Adipocyte (in vitro differentiated cells): ENCODE measurements at regions not wholly inside any gene's neighbourhood (a gene's known extent, or its start where the extent isn't known, plus 50 kb on each side); places are given as distances from the start of the nearest gene placed in this dataset.

ENCODE experiments used
- DNase-seq: peaks from one replicate; pipeline ENCODE4 v3.0.0-alpha.2; 2015; ENCODE audit warnings: low read depth
- H3K27me3 ChIP-seq: replicated peaks from 2 replicates; pipeline ENCODE4 v1.7.0; 2013; ENCODE audit warnings: mild to moderate bottlenecking, low read length, moderate library complexity; ENCODE audit not compliant: control insufficient read depth, insufficient read depth
- H3K36me3 ChIP-seq: 2 replicates; pipeline ENCODE4 v1.7.0; 2013; ENCODE audit warnings: low read length, mild to moderate bottlenecking, moderate library complexity; ENCODE audit not compliant: control insufficient read depth, insufficient read depth, severe bottlenecking
- H3K4me1 ChIP-seq: 2 replicates; pipeline ENCODE4 v1.7.0; 2013; ENCODE audit warnings: mild to moderate bottlenecking, low read length, moderate library complexity; ENCODE audit not compliant: control insufficient read depth, insufficient read depth
- H3K4me3 ChIP-seq: 2 replicates; pipeline ENCODE4 v1.7.0; 2013; ENCODE audit warnings: mild to moderate bottlenecking, low read length, moderate library complexity
- H3K9ac ChIP-seq: 2 replicates; pipeline ENCODE4 v1.7.0; 2013; ENCODE audit warnings: mild to moderate bottlenecking, low read length, moderate library complexity
- H3K9me3 ChIP-seq: 2 replicates; pipeline ENCODE4 v1.7.0; 2013; ENCODE audit warnings: mild to moderate bottlenecking, low read length, moderate library complexity; ENCODE audit not compliant: control insufficient read depth

DNA sequence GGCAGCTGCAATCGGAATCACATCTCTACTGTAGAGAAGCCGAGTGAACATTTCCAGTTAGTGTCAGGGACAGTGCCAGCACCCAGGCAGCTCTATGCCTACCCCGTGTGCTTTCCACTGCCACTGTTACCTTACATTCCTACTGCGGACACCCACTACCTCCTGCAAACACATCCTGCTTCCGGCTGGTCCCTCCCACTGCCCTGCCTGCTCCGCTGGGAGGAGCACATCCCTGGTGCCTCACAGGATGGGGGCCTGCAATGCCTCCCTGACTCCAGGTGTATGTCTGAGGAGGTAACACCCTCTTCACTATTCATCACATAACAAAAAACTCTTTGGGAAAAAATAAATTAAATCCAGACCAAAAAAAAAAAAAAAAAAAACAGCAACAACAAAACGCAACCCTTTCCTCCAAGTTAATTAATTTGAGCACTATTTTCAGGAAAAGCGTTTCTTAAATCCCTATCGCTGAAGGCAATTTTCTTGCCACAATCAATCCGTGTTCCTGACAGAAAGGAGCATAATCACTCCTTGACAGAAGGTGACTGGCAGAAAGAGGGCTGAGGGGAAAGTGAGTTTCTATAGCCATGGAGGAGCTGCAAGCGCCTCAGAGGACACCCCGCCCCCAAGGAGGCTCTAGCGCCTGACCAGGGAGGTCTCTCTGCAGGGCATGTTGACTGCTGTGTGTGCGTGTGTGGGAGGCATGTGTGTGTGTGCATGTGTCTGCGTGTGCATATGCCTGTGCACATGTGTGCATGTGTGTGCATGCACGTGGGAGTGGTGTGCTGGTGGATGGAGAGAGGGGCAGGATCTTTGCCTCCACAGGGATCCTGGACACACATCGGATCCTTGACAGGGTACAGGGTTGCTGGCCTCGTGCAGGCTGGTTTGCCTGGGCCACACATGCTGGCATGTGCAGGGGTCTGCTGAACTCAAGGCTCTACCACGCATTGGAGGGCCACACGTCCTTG, 134.8 kb upstream of the NTM start:
- H3K36me3 ChIP-seq: no peaks in the 10 kb centered on the region
- H3K27me3 ChIP-seq: peaks cover 21% of the 10 kb centered on the region
- no peak overlapping the region for H3K4me3 ChIP-seq
- H3K9me3 ChIP-seq: no peaks in the 10 kb centered on the region
- no peaks in the 10 kb centered on the region for H3K4me1 ChIP-seq
- no peak for DNase-seq
- no peak overlapping the region for H3K9ac ChIP-seq

- no peak overlapping the region for H3K9ac ChIP-seq
- no peak overlapping the region for H3K4me3 ChIP-seq
- no peak for DNase-seq
- peaks cover 44% of the 10 kb centered on the region for H3K27me3 ChIP-seq
- H3K36me3 ChIP-seq: no peaks in the 10 kb centered on the region
- peaks cover 7% of the 10 kb centered on the region for H3K9me3 ChIP-seq
- H3K4me1 ChIP-seq: no peaks in the 10 kb centered on the region
These were observed 130.0 kb upstream of the NTM start for GRCh38 chr11:131240421-131240820.

DNA sequence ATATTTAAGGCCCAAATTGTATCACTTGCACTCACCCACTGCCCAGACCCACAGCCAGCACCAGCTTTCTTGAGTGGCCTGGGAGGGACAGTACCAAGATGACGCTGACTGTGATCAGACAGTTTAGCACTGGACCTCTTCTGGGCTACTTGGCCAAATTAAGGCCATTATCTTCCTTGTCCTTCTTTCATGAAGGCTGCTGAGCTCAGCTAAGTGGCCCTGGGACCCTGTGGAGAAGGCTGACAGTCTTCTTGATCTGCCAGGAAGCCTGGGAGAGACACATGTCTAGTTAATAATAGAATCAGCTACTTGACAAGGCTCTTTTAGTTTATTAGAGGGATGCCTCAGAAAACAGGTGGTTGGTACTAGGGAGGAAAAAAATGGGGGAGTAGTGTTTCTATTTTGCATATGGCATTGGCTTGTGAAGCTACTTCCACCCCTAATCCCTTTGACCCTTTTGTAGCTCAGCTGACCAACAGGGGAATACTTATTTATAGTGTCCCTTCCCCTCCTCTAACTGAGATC, 127.9 kb upstream of the NTM start:
- Histone ChIP-seq H3K9ac (no peak overlapping the region), H3K4me3 (no peak overlapping the region), H3K36me3 (no peaks in the 10 kb centered on the region), H3K4me1 (no peaks in the 10 kb centered on the region), H3K9me3 (peaks cover 7% of the 10 kb centered on the region), H3K27me3 (peaks cover 56% of the 10 kb centered on the region)
- DNase-seq: no peak

- no peak for DNase-seq
- H3K27me3 ChIP-seq: peaks cover 47% of the 10 kb centered on the region
These were observed 124.3 kb upstream of the NTM start for GRCh38 chr11:131246156-131246555.

GRCh38 chr11:131246663-131247062, 123.8 kb upstream of the NTM start:
- no peak for DNase-seq
- peaks cover 6% of the 10 kb centered on the region for H3K9me3 ChIP-seq
- H3K9ac ChIP-seq: no peak overlapping the region
- peaks cover 46% of the 10 kb centered on the region for H3K27me3 ChIP-seq
- no peaks in the 10 kb centered on the region for H3K4me1 ChIP-seq
- H3K4me3 ChIP-seq: no peak overlapping the region
- H3K36me3 ChIP-seq: no peaks in the 10 kb centered on the region

More at GRCh38 chr11:131246156-131246555, 124.3 kb upstream of the NTM start:
- no peaks in the 10 kb centered on the region for H3K36me3 ChIP-seq
- no peaks in the 10 kb centered on the region for H3K4me1 ChIP-seq
- peaks cover 7% of the 10 kb centered on the region for H3K9me3 ChIP-seq
- H3K9ac ChIP-seq: no peak overlapping the region
- H3K4me3 ChIP-seq: no peak overlapping the region

GRCh38 chr11:131248588-131248987, 121.8 kb upstream of the NTM start:
- H3K9ac ChIP-seq: no peak overlapping the region
- no peaks in the 10 kb centered on the region for H3K36me3 ChIP-seq
- H3K4me1 ChIP-seq: no peaks in the 10 kb centered on the region
- no peaks in the 10 kb centered on the region for H3K9me3 ChIP-seq
- peaks cover 35% of the 10 kb centered on the region for H3K27me3 ChIP-seq
- no peak overlapping the region for H3K4me3 ChIP-seq
- no peak for DNase-seq

DNA sequence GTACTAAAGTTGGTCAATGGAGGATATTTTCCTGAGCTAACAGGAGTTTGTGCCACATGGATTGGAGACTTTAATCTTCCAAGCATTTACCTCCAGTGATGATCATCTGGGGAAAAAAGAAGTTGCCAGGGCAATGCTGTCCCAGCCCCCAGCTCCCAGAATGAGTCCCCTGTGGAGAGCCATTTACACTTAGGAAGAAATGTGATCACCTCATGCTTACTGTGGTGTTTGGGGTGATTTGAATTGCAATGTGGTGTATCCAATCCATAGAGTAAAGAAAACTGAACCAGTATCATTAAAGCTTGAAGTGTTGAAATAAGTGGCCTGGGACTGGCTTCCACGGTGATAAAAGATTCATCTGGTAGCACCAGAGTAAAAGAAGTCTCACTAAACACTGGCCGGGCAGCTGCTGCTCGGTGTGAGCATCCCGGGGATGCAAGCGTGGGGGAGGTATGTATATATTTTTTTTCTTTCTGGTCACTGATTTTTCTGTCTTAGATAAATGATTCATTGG, 117.2 kb upstream of the NTM start:
- Histone ChIP-seq H3K36me3 (no peaks in the 10 kb centered on the region), H3K9ac (no peak overlapping the region), H3K4me1 (no peaks in the 10 kb centered on the region), H3K9me3 (no peaks in the 10 kb centered on the region), H3K27me3 (peaks cover 7% of the 10 kb centered on the region), H3K4me3 (no peak overlapping the region)
- no peak for DNase-seq

GRCh38 chr11:131253656-131254151, 116.7 kb upstream of the NTM start:
- Histone ChIP-seq H3K4me3 (no peak overlapping the region), H3K36me3 (no peaks in the 10 kb centered on the region), H3K4me1 (no peaks in the 10 kb centered on the region), H3K9me3 (no peaks in the 10 kb centered on the region), H3K9ac (no peak overlapping the region), H3K27me3 (peaks cover 7% of the 10 kb centered on the region)
- DNase-seq: peak; percentile 41

GRCh38 chr11:131254254-131254653, 116.2 kb upstream of the NTM start:
- Histone ChIP-seq H3K4me1 (no peaks in the 10 kb centered on the region), H3K36me3 (no peaks in the 10 kb centered on the region), H3K9me3 (no peaks in the 10 kb centered on the region), H3K9ac (no peak overlapping the region), H3K4me3 (no peak overlapping the region), H3K27me3 (peaks cover 7% of the 10 kb centered on the region)
- DNase-seq: no peak

DNA sequence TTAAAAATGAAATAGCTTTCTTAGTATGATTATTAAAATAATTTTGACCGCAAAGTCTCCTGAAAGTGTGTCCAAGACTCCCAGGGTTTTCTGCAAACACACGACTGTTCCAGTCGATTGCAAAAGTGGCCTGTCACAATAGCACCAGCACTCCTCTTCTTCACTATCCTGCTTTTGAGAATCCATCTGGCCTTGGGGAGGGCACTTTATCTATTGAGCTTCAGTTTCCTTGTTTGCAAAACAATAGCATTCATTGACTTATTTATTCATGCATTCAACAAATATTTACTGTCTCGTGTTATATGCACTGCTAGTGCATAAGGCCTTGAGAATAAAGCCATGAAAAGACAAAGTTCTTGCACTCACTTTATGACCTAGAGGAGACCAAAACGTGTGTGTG, 96.2 kb upstream of the NTM start:
- H3K27me3 ChIP-seq: peaks cover 9% of the 10 kb centered on the region
- no peak for DNase-seq
- peaks cover 4% of the 10 kb centered on the region for H3K4me1 ChIP-seq
- no peaks in the 10 kb centered on the region for H3K36me3 ChIP-seq
- H3K9me3 ChIP-seq: peaks cover 11% of the 10 kb centered on the region
- H3K4me3 ChIP-seq: no peak overlapping the region
- H3K9ac ChIP-seq: no peak overlapping the region

- H3K9me3 ChIP-seq: peaks cover 16% of the 10 kb centered on the region
- H3K36me3 ChIP-seq: no peaks in the 10 kb centered on the region
- H3K4me3 ChIP-seq: no peak overlapping the region
- peaks cover 9% of the 10 kb centered on the region for H3K27me3 ChIP-seq
- DNase-seq: no peak
- H3K9ac ChIP-seq: no peak overlapping the region
- peaks cover 4% of the 10 kb centered on the region for H3K4me1 ChIP-seq
These were observed 94.8 kb upstream of the NTM start for GRCh38 chr11:131275580-131275979.
